Adrenal gland (tissue), 9 donors: ENCODE measurements at regions not wholly inside any gene's neighbourhood (a gene's known extent, or its start where the extent isn't known, plus 50 kb on each side); places are given as distances from the start of the nearest gene placed in this dataset.

ENCODE experiments used
- DNase-seq, 7 donors: peaks; one replicate each; pipeline ENCODE4 v3.0.0-alpha.2; 2019 to 2020
- H3K27ac ChIP-seq, 5 donors: fragments of 200-600 bp; sonication (generic) in 4 of 5; 1 replicate in 3 of 5; 2 replicates in 2 of 5; pipeline versions ENCODE4 v1.5.1 to v1.8.0; 2016 to 2020; ENCODE audit warnings: mild to moderate bottlenecking in 1 of 5
- H3K27me3 ChIP-seq: fragments of 200-600 bp; 2 replicates; pipeline ENCODE4 v1.8.0; 2021
- H3K36me3 ChIP-seq, 2 donors: fragments of 200-600 bp; replicated peaks in 1 of 2; 1 replicate in 1 of 2; 2 replicates in 1 of 2; pipeline versions ENCODE4 v1.5.1 to v1.8.0; 2018 to 2022
- H3K4me1 ChIP-seq, 2 donors: fragments of 200-600 bp; replicated peaks in 1 of 2; 1 replicate in 1 of 2; 2 replicates in 1 of 2; pipeline versions ENCODE4 v1.5.1 to v1.8.0; 2018 to 2021
- H3K4me3 ChIP-seq, 4 donors: fragments of 200-600 bp; sonication (generic) in 3 of 4; one replicate each; pipeline ENCODE4 v1.5.1; 2016 to 2018
- H3K9me3 ChIP-seq, 3 donors: fragments of 200-600 bp; sonication (generic) in 1 of 3; replicated peaks in 1 of 3; 1 replicate in 2 of 3; 2 replicates in 1 of 3; pipeline versions ENCODE4 v1.5.1 to v1.8.0; 2016 to 2021
- POLR2A ChIP-seq, 2 donors: fragments of 450-650 bp; IDR thresholded peaks; one replicate each; pipeline ENCODE4 v1.6.1; 2017; ENCODE audit warnings: antibody characterized with exemption in 2 of 2, mild to moderate bottlenecking in 2 of 2, moderate library complexity in 1 of 2
- WGBS, 4 donors: extraction: QIAGEN DNeasy Blood & Tissue Kit in 2 of 4; methylation state at CpG; one replicate each; pipeline versions ENCODE4 v1.1.5 to v1.1.7; 2013 to 2017; 5-methylcytosine and 5-hydroxymethylcytosine counted together
- intact Hi-C, 2 donors: fragments of 100-400 bp; cut with DNase I; formaldehyde crosslinking; loops; one replicate each; pipeline versions ENCODE4 v1.14.1 to v1.15.0; 2022 to 2023
- TF ChIP-seq, protein P1 (sequence below), 6 experiments: fragments of 450-650 bp in 4 of 6; fragments of 200-600 bp in 2 of 6; sonication (generic) in 1 of 6; IDR thresholded peaks; 1 replicate in 5 of 6; 2 replicates in 1 of 6; pipeline versions ENCODE4 v1.5.1 to v1.8.0; 2016 to 2021; ENCODE audit warnings: antibody characterized with exemption in 6 of 6, mild to moderate bottlenecking in 2 of 6, moderate library complexity in 1 of 6
- donor health status: healthy with polysubstance abuse.
- donor health status: Bipolar disorder and iron deficiency.
- donor health status: DM: yes; HTN: yes; CAD: no.
- donor health status: DM: no; HTN: no; CAD: no.
- donor health status: DM: no; HTN: no; CAD: no.

DNA sequence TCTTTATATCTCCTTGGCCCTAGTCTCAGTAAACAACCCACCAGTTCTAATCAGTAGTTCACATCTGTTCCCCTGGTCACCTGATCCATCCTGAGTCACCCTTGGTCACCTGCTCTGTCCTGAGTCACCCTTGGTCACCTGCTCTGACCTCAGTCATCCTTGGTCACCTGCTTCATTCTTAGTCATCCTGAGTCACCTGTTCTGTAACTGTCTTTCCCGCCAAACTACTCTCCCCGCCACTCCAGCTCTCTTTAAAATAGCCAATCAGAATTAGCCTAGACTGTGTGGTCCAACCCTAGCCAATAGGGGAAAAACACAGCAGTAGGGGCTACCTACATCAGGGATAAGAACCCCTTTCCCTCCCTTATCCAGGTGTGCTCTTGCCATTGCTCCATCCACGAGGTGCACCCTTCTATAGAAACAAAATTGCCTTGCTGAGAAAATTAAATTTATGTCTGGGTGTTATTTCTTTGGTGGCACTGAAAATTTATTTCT is 245.4 kb upstream of the DIO3 start:
- no peak overlapping the region for H3K27ac ChIP-seq
- no peak overlapping the region for H3K4me3 ChIP-seq
- WGBS, 4 donors, result 88 to 92% (median 89%) methylated on average over 3 of the region's 3 CpGs
- TF ChIP-seq, protein P1, sequence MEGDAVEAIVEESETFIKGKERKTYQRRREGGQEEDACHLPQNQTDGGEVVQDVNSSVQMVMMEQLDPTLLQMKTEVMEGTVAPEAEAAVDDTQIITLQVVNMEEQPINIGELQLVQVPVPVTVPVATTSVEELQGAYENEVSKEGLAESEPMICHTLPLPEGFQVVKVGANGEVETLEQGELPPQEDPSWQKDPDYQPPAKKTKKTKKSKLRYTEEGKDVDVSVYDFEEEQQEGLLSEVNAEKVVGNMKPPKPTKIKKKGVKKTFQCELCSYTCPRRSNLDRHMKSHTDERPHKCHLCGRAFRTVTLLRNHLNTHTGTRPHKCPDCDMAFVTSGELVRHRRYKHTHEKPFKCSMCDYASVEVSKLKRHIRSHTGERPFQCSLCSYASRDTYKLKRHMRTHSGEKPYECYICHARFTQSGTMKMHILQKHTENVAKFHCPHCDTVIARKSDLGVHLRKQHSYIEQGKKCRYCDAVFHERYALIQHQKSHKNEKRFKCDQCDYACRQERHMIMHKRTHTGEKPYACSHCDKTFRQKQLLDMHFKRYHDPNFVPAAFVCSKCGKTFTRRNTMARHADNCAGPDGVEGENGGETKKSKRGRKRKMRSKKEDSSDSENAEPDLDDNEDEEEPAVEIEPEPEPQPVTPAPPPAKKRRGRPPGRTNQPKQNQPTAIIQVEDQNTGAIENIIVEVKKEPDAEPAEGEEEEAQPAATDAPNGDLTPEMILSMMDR (IDR thresholded peaks at IDR 0.05), result no peak
- no peak for TF ChIP-seq POLR2A (IDR thresholded peaks at IDR 0.05)
- intact Hi-C loops, result no loop called here
- no peaks in the 10 kb centered on the region for H3K27me3 ChIP-seq
- DNase-seq, result no peak
- H3K9me3 ChIP-seq, result peaks cover 0 to 7% (median 0%) of the 10 kb centered on the region in 3 donors
- no peaks in the 10 kb centered on the region for H3K36me3 ChIP-seq
- no peaks in the 10 kb centered on the region for H3K4me1 ChIP-seq

DNA sequence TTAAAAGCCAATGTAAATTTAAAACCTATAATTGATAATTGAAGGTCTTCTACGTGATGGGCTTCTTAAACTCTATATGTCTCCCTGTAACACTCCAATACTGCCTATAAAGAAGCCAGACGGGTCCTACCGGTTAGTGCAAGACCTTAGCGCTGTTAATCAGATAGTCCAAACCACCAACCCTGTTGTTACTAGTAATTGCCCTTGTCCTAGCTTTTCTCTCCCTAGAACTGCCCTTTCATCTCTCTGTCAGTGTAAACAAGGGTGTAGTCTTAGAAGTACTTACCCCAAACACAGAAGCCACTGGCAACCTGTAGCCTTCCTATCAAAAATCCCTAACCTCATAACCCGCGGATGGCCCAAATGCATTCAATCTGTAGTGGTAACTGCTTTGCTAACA is 243.0 kb upstream of the DIO3 start:
- Histone ChIP-seq H3K27ac (no peak overlapping the region), H3K36me3 (no peaks in the 10 kb centered on the region), H3K4me1 (no peaks in the 10 kb centered on the region), H3K9me3 (peaks cover 0 to 7% (median 0%) of the 10 kb centered on the region in 3 donors), H3K4me3 (no peak overlapping the region), H3K27me3 (no peaks in the 10 kb centered on the region)
- no peak for TF ChIP-seq POLR2A (IDR thresholded peaks at IDR 0.05)
- TF ChIP-seq, protein P1 (IDR thresholded peaks at IDR 0.05), result no peak
- DNase-seq, result no peak
- intact Hi-C loops, result no loop called here
- 77 to 84% (median 80%) methylated on average over 6 of the region's 6 CpGs for WGBS, 4 donors

DNA sequence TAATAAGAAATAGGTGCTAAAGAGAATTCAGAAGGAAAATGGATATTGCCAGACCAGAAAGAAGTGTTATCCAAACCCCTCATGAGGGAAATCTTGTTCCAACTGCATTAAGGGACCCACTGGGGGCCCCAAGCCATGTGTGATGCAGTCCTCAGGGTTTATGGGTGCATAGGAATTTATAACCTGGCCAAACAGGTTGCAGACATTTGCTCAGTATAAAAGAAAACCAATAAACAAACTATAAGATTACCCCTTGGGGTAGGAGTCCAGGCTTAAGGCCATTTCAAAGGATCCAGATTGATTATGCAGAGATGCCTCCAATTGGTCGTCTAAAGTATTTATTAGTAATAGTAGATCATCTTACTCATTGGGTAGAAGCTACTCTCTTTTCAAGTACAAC is 240.9 kb upstream of the DIO3 start:
- Histone ChIP-seq H3K36me3 (no peaks in the 10 kb centered on the region), H3K27me3 (no peaks in the 10 kb centered on the region), H3K4me3 (no peak overlapping the region), H3K4me1 (no peaks in the 10 kb centered on the region), H3K27ac (no peak overlapping the region), H3K9me3 (peaks cover 0 to 7% (median 0%) of the 10 kb centered on the region in 3 donors)
- WGBS, 4 donors, result 53 to 86% (median 58%) methylated on average over 1 of the region's 1 CpG
- intact Hi-C loops, result no loop called here
- DNase-seq, result no peak
- no peak for TF ChIP-seq POLR2A (IDR thresholded peaks at IDR 0.05)
- TF ChIP-seq, protein P1 (IDR thresholded peaks at IDR 0.05), result no peak

DNA sequence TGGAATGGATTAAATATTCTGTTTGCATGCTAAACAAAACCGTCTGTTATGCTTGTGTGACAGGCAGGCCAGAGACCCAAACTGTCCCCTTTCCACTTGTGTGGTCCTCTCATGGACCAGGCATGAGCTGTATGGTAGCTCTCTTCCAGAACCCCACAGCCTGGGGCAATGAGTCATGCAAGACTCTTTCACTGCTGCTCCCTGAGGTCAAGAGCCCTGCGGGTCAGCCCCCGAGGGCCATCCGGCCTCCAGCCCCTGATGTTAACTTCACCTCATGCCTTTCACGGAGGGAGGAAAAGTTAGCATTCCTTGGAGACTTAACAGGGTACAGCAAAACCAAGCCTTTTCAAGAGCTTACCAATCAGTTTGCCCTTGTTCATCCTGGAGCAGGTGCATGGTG is 239.1 kb upstream of the DIO3 start:
- intact Hi-C loops, result no loop called here
- no peaks in the 10 kb centered on the region for H3K4me1 ChIP-seq
- no peak for DNase-seq
- H3K9me3 ChIP-seq, result no peaks in the 10 kb centered on the region
- TF ChIP-seq, protein P1 (IDR thresholded peaks at IDR 0.05), result no peak
- TF ChIP-seq POLR2A (IDR thresholded peaks at IDR 0.05), result no peak
- no peak overlapping the region for H3K4me3 ChIP-seq
- WGBS, 4 donors, result 55 to 62% (median 59%) methylated on average over 5 of the region's 5 CpGs
- H3K27ac ChIP-seq, result no peak overlapping the region
- H3K36me3 ChIP-seq, result no peaks in the 10 kb centered on the region
- H3K27me3 ChIP-seq, result no peaks in the 10 kb centered on the region
